CD4-positive, CD25-positive, alpha-beta regulatory T cell (primary cell): ENCODE measurements at regions not wholly inside any gene's neighbourhood (a gene's known extent, or its start where the extent isn't known, plus 50 kb on each side); places are given as distances from the start of the nearest gene placed in this dataset.
"Not testable (repeated sequence)": the region's sequence is repeated elsewhere in the genome, so short reads cannot be mapped to it uniquely, and the experiment has no call there.

ENCODE experiments used
- ATAC-seq, 2 donors: fragments of 150-1000 bp; cut with Tn5 transposase; one replicate each; pipeline ENCODE4 v1.10.0; 2021; ENCODE audit warnings: low read depth in 2 of 2, moderate number of reproducible peaks in 2 of 2, moderate library complexity in 1 of 2
- DNase-seq, 3 donors: peaks; one replicate each; pipeline versions ENCODE4 v3.0.0 to v3.0.0-alpha.2; 2012 to 2022; ENCODE audit warnings: mixed read lengths in 1 of 3
- H3K27ac ChIP-seq: one replicate; pipeline ENCODE4 v1.7.0; 2013; ENCODE audit warnings: mild to moderate bottlenecking, low read length; ENCODE audit not compliant: insufficient read depth, poor library complexity, severe bottlenecking
- H3K27me3 ChIP-seq: one replicate; pipeline ENCODE4 v1.7.0; 2013; ENCODE audit warnings: low read length; ENCODE audit not compliant: control insufficient read depth, insufficient read depth
- H3K36me3 ChIP-seq: one replicate; pipeline ENCODE4 v1.7.0; 2013; ENCODE audit warnings: mild to moderate bottlenecking, low read length, moderate library complexity; ENCODE audit not compliant: control insufficient read depth, insufficient read depth
- H3K4me1 ChIP-seq: 2 replicates; pipeline ENCODE4 v1.7.0; 2013; ENCODE audit warnings: mild to moderate bottlenecking, low read length; ENCODE audit not compliant: insufficient read depth, control insufficient read depth, poor library complexity, severe bottlenecking
- H3K4me3 ChIP-seq: one replicate; pipeline ENCODE4 v1.7.0; 2013; ENCODE audit warnings: low read depth, mild to moderate bottlenecking, low read length, moderate library complexity
- H3K9me3 ChIP-seq, 2 experiments: 1 replicate in 1 of 2; 2 replicates in 1 of 2; pipeline ENCODE4 v1.7.0; 2013; ENCODE audit warnings: low read length in 2 of 2, mild to moderate bottlenecking in 1 of 2, moderate library complexity in 1 of 2; ENCODE audit not compliant: control insufficient read depth in 2 of 2
- H3K27ac Mint-ChIP-seq, 3 donors: one replicate each; pipeline ENCODE4 v1.8.0; 2020 to 2022; ENCODE audit warnings: mild to moderate bottlenecking in 3 of 3, mixed read lengths in 3 of 3, moderate library complexity in 2 of 3
- H3K27me3 Mint-ChIP-seq: one replicate; pipeline ENCODE4 v1.8.0; 2022; ENCODE audit warnings: mild to moderate bottlenecking, mixed read lengths
- H3K36me3 Mint-ChIP-seq: one replicate; pipeline ENCODE4 v1.8.0; 2020; ENCODE audit warnings: mixed read lengths
- H3K4me1 Mint-ChIP-seq, 4 donors: one replicate each; pipeline ENCODE4 v1.8.0; 2020 to 2022; ENCODE audit warnings: mixed read lengths in 4 of 4, mild to moderate bottlenecking in 1 of 4
- H3K4me3 Mint-ChIP-seq, 4 donors: one replicate each; pipeline ENCODE4 v1.8.0; 2020 to 2022; ENCODE audit warnings: mild to moderate bottlenecking in 4 of 4, mixed read lengths in 4 of 4, moderate library complexity in 3 of 4
- H3K9me3 Mint-ChIP-seq, 7 donors: one replicate each; pipeline ENCODE4 v1.8.0; 2020 to 2022; ENCODE audit warnings: mixed read lengths in 7 of 7, mild to moderate bottlenecking in 3 of 7, moderate library complexity in 2 of 7

DNA sequence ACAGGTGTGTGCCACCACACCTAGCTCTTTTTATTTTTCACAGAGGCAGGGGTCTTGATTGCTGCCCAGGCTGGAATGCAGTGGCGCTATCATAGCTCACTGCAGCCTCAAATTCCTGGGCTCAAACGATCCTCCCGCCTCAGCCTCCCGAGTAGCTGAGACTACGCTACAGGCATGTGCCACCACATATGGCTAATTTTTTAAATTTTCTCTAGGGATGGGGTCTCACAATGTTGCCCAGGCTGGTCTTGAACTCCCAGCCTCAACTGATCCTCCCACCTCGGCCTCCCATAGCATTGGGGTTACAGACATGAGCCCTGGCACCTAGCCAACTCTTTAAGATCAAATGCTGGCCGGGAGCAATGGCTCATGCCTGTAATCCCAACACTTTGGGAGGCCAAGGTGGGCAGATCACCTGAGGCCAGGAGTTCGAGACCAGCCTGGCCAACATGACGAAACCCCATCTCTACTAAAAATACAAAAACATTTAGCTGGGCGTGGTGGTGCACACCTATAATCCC, 50.6 kb upstream of the MYL10 start:
- H3K27me3 ChIP-seq, H3K4me3 Mint-ChIP-seq, H3K4me3 ChIP-seq, H3K27me3 Mint-ChIP-seq, ATAC-seq, H3K36me3 ChIP-seq, H3K36me3 Mint-ChIP-seq, H3K9me3 ChIP-seq, DNase-seq, H3K9me3 Mint-ChIP-seq, H3K4me1 ChIP-seq, H3K4me1 Mint-ChIP-seq, H3K27ac Mint-ChIP-seq, H3K27ac ChIP-seq: not testable (repeated sequence)

DNA sequence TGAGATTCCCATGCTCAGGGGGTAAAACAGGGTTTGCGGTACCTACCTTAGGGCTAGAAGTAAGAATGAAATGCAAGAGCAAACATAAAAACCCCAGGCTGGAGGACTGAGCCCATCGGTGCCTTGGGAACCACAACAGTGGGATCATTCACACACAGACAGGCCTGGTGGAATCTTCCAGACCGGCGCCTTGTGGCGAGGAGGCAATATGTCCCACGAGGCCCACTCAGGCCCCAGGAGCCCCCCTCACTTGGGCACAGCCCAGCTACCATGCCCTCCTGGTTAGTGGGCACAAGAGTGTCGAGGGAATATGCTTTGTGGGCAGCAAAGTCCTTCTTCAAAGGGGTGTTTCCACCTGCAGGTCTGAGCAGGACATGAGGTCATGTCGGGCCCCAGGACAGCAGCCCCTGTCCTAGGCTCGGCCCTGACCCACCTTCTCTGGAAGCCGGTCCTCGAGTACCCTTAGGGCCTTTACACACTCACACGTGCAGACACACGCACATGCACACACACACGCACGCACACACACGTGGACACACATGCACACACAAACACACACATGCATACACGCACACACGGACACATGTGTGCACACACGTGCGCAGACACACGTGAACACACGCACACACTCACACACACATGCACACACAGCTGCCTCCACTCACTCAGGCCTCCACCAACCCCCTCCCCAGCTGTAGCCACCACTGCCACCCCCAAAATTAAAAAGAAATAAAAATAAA, 51.5 kb upstream of the MYL10 start:
- Histone ChIP-seq H3K36me3 (no peaks in the 10 kb centered on the region), H3K27me3 (no peaks in the 10 kb centered on the region), H3K4me3 (no peak overlapping the region), H3K4me1 (no peaks in the 10 kb centered on the region), H3K27ac (no peak overlapping the region), H3K9me3 (no peaks in the 10 kb centered on the region)
- Mint-ChIP-seq H3K4me1 (no peaks in the 10 kb centered on the region), H3K27ac (no peak overlapping the region), H3K27me3 (peaks cover 4% of the 10 kb centered on the region), H3K36me3 (no peaks in the 10 kb centered on the region), H3K4me3 (no peak overlapping the region), H3K9me3 (no peaks in the 10 kb centered on the region)
- ATAC-seq (no peak), DNase-seq (no peak)

GRCh38 chr7:101681170-101682007, 52.3 kb upstream of the MYL10 start:
- H3K9me3 ChIP-seq, result no peaks in the 10 kb centered on the region
- no peaks in the 10 kb centered on the region for H3K4me1 ChIP-seq
- peaks cover 4% of the 10 kb centered on the region for H3K27me3 Mint-ChIP-seq
- no peak overlapping the region for H3K27ac Mint-ChIP-seq
- no peak overlapping the region for H3K4me3 ChIP-seq
- H3K4me3 Mint-ChIP-seq, result no peak overlapping the region
- H3K36me3 ChIP-seq, result no peaks in the 10 kb centered on the region
- no peaks in the 10 kb centered on the region for H3K4me1 Mint-ChIP-seq
- DNase-seq, result no peak
- no peaks in the 10 kb centered on the region for H3K27me3 ChIP-seq
- ATAC-seq, result no peak
- H3K36me3 Mint-ChIP-seq, result no peaks in the 10 kb centered on the region
- H3K27ac ChIP-seq, result no peak overlapping the region
- no peaks in the 10 kb centered on the region for H3K9me3 Mint-ChIP-seq

GRCh38 chr7:101684983-101685330, 55.9 kb upstream of the MYL10 start:
- Mint-ChIP-seq H3K4me3 (no peak overlapping the region), H3K36me3 (no peaks in the 10 kb centered on the region), H3K27me3 (peaks cover 4% of the 10 kb centered on the region), H3K4me1 (peaks cover 0 to 5% (median 0%) of the 10 kb centered on the region in 4 donors), H3K27ac (no peak overlapping the region), H3K9me3 (no peaks in the 10 kb centered on the region)
- H3K4me1 ChIP-seq, result peaks cover 7% of the 10 kb centered on the region
- DNase-seq (no peak), ATAC-seq (no peak)
- H3K36me3 ChIP-seq, result no peaks in the 10 kb centered on the region
- no peaks in the 10 kb centered on the region for H3K9me3 ChIP-seq
- no peak overlapping the region for H3K4me3 ChIP-seq
- H3K27ac ChIP-seq, result no peak overlapping the region
- H3K27me3 ChIP-seq, result no peaks in the 10 kb centered on the region

DNA sequence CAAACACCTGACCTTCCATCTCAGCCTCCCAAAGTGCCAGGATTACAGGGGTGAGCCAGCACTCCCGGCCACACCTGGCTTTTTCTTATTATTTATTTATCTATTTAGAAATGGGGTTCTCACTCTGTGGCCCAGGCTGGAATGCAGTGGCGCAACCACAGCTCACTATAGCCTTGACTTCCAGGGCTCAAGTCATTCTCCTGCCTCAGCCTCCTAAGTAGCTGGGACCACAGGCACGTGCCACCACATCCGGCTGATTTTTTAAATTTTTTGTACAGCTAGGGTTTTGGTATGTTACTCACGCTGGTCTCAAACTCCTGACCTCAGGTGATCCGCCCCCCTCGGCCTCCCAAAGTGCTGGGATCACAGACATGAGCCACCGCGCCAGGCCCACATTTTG, 56.9 kb upstream of the MYL10 start:
- no peak overlapping the region for H3K27ac Mint-ChIP-seq
- H3K9me3 Mint-ChIP-seq, result no peaks in the 10 kb centered on the region
- no peaks in the 10 kb centered on the region for H3K36me3 Mint-ChIP-seq
- peaks cover 4% of the 10 kb centered on the region for H3K27me3 Mint-ChIP-seq
- peaks cover 0 to 5% (median 0%) of the 10 kb centered on the region in 4 donors for H3K4me1 Mint-ChIP-seq
- H3K9me3 ChIP-seq, result no peaks in the 10 kb centered on the region
- H3K27me3 ChIP-seq, result no peaks in the 10 kb centered on the region
- no peak overlapping the region for H3K27ac ChIP-seq
- DNase-seq (no peak), ATAC-seq (no peak)
- no peak overlapping the region for H3K4me3 ChIP-seq
- H3K4me1 ChIP-seq, result peaks cover 7% of the 10 kb centered on the region
- no peak overlapping the region for H3K4me3 Mint-ChIP-seq
- no peaks in the 10 kb centered on the region for H3K36me3 ChIP-seq

- peaks cover 4% of the 10 kb centered on the region for H3K27me3 Mint-ChIP-seq
- H3K9me3 Mint-ChIP-seq, result no peaks in the 10 kb centered on the region
- H3K4me1 ChIP-seq, result peaks cover 7% of the 10 kb centered on the region
- H3K36me3 ChIP-seq, result no peaks in the 10 kb centered on the region
- peaks cover 0 to 5% (median 0%) of the 10 kb centered on the region in 4 donors for H3K4me1 Mint-ChIP-seq
- DNase-seq (no peak), ATAC-seq (no peak)
- H3K9me3 ChIP-seq, result no peaks in the 10 kb centered on the region
- no peak overlapping the region for H3K27ac Mint-ChIP-seq
- H3K36me3 Mint-ChIP-seq, result no peaks in the 10 kb centered on the region
- no peaks in the 10 kb centered on the region for H3K27me3 ChIP-seq
- no peak overlapping the region for H3K4me3 Mint-ChIP-seq
- H3K4me3 ChIP-seq, result no peak overlapping the region
- H3K27ac ChIP-seq, result no peak overlapping the region
Measured at GRCh38 chr7:101687081-101687480, 58.0 kb upstream of the MYL10 start.

- no peak overlapping the region for H3K4me3 ChIP-seq
- no peaks in the 10 kb centered on the region for H3K27me3 ChIP-seq
- no peak overlapping the region for H3K27ac ChIP-seq
- Mint-ChIP-seq H3K36me3 (no peaks in the 10 kb centered on the region), H3K27me3 (peaks cover 4% of the 10 kb centered on the region), H3K9me3 (no peaks in the 10 kb centered on the region), H3K4me3 (no peak overlapping the region), H3K4me1 (peaks cover 0 to 5% (median 0%) of the 10 kb centered on the region in 4 donors), H3K27ac (no peak overlapping the region)
- DNase-seq (no peak), ATAC-seq (no peak)
- H3K9me3 ChIP-seq, result no peaks in the 10 kb centered on the region
- H3K4me1 ChIP-seq, result peaks cover 7% of the 10 kb centered on the region
- H3K36me3 ChIP-seq, result no peaks in the 10 kb centered on the region
Measured at GRCh38 chr7:101687791-101688182, 58.7 kb upstream of the MYL10 start.
